Nephron progenitor cell (in vitro differentiated cells): ENCODE measurements at regions not wholly inside any gene's neighbourhood (a gene's known extent, or its start where the extent isn't known, plus 50 kb on each side); places are given as distances from the start of the nearest gene placed in this dataset.

Experiments
- DNase-seq: peaks from one replicate; pipeline ENCODE4 v3.0.0; 2021
- H3K27ac Mint-ChIP-seq: 2 replicates; pipeline ENCODE4 v1.8.0; 2021; ENCODE audit warnings: mild to moderate bottlenecking, moderate library complexity, mixed read lengths
- H3K27me3 Mint-ChIP-seq: 2 replicates; pipeline ENCODE4 v1.8.0; 2021; ENCODE audit warnings: mild to moderate bottlenecking, low read depth, mixed read lengths; ENCODE audit not compliant: poor library complexity
- H3K36me3 Mint-ChIP-seq: 2 replicates; pipeline ENCODE4 v1.8.0; 2021; ENCODE audit warnings: low read depth, mixed read lengths
- H3K4me1 Mint-ChIP-seq: 2 replicates; pipeline ENCODE4 v1.8.0; 2021; ENCODE audit warnings: mixed read lengths
- H3K4me3 Mint-ChIP-seq: 2 replicates; pipeline ENCODE4 v1.8.0; 2021; ENCODE audit warnings: mild to moderate bottlenecking, moderate library complexity, mixed read lengths
- H3K9me3 Mint-ChIP-seq: 2 replicates; pipeline ENCODE4 v1.8.0; 2021; ENCODE audit warnings: mild to moderate bottlenecking, moderate library complexity, mixed read lengths
- TF ChIP-seq, protein P1 (sequence below): fragments of 200-600 bp; sonication (generic); IDR thresholded peaks from 2 replicates; pipeline ENCODE4 v1.5.0; 2021; ENCODE audit warnings: antibody characterized with exemption

DNA sequence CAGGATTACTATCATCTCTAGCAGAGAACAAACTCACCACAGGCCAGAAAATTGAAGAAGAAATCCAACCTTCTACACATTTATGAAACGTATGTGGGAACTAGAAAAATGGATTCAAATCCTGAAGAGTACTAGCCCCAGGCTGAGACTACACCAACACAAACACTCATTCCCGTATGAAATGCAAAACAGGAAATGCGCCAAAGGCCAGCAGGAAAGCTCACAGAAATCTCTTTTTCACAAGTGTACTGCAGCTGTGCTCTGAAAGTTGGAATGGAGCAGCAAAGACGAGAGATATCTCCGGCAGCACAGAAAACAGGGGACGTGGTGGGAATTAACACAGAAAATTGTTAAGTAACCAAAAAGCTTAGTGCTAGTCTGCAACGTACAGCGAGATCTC lies 913.5 kb downstream of the TDRD15 start:
- H3K27ac Mint-ChIP-seq: no peak overlapping the region
- TF ChIP-seq, protein P1, sequence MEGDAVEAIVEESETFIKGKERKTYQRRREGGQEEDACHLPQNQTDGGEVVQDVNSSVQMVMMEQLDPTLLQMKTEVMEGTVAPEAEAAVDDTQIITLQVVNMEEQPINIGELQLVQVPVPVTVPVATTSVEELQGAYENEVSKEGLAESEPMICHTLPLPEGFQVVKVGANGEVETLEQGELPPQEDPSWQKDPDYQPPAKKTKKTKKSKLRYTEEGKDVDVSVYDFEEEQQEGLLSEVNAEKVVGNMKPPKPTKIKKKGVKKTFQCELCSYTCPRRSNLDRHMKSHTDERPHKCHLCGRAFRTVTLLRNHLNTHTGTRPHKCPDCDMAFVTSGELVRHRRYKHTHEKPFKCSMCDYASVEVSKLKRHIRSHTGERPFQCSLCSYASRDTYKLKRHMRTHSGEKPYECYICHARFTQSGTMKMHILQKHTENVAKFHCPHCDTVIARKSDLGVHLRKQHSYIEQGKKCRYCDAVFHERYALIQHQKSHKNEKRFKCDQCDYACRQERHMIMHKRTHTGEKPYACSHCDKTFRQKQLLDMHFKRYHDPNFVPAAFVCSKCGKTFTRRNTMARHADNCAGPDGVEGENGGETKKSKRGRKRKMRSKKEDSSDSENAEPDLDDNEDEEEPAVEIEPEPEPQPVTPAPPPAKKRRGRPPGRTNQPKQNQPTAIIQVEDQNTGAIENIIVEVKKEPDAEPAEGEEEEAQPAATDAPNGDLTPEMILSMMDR: no peak
- no peak for DNase-seq
- H3K4me3 Mint-ChIP-seq: no peak overlapping the region
- peaks cover 4% of the 10 kb centered on the region for H3K36me3 Mint-ChIP-seq
- H3K9me3 Mint-ChIP-seq: peaks cover 27% of the 10 kb centered on the region
- H3K27me3 Mint-ChIP-seq: no peaks in the 10 kb centered on the region
- no peaks in the 10 kb centered on the region for H3K4me1 Mint-ChIP-seq

DNA sequence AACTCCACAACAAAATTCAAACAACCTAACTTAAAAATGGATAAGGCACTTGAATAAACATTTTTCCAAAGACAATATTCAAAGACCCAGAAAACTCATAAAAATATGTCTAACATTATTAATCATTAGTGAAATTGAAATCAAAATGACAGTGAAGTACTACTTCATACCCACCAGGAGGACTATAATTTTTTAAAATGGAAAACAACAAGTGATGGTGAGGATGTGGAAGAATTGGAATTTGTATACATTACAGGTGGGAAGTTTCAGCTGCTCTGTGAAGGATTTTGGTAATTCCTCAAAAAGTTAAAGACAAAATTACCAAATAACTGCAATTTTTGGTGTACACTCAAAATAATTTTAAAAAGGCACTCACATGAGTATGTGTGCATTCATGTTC lies 920.0 kb downstream of the TDRD15 start:
- Mint-ChIP-seq H3K27ac (no peak overlapping the region), H3K4me1 (no peaks in the 10 kb centered on the region), H3K36me3 (no peaks in the 10 kb centered on the region), H3K4me3 (no peak overlapping the region), H3K27me3 (no peaks in the 10 kb centered on the region), H3K9me3 (peaks cover 14% of the 10 kb centered on the region)
- no peak for DNase-seq
- TF ChIP-seq, protein P1: no peak

DNA sequence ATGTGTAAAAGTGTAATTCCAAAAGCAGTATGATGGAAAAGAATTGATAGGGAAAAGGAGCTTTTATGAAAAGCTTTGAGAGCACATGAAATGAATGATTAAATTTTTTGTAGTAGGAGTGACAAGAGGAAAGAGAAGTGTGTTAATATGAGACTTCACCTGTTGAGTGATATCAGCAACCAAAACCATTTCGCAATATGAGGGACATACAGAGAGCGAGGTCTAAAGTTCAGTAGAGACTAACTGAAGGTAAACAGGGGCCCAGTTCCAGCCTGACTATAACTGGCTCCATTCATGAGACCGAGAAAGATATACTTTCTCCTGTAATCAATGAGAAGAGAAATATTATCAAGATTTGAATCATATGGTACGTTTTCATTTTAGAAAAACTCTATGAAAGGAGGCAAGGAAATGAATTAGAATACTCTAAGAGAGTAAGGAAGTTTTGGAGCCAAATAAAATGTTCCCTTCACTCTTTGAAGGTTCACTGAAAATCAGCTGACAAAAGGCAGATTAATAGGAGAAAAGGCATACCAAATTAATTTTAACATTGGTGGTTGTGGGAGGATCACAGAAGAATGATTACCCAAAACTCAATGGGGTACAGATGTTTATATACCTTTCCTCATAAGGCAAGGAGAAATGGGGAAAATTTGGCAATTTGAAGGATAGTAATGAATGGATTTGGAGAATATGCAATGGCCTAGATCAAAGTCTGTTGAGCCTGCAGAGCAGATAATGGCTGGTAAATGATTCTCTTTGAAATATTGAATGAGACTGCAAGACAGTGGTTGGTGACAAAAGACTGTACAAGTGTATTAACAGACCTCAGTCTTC lies 932.2 kb downstream of the TDRD15 start:
- TF ChIP-seq, protein P1: no peak
- no peak overlapping the region for H3K4me3 Mint-ChIP-seq

DNA sequence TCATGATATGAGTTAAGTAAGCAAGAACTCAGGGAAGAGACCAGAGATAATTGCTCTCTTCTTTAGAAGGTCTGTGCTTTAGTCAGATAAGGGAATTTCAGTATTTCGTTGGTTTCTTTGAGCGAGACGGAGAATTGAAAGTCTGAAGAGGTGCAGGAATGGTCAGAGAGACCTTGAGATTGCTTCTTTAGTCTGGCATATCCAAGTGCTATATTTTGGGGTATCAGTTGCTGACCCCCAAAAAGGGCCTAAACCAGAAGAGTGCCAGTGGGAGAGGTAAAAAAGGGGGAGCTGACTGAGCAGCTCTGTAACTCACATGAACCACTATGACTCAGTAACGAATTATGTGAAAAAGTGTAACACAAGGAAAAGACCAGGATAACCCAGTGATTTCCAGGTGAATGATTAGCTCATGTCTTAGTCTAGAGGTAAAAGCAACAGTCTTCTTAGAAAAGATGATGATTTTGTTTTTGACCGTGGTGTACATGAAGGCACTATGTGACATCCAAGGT lies 932.9 kb downstream of the TDRD15 start:
- Mint-ChIP-seq H3K4me3 (no peak overlapping the region), H3K27ac (no peak overlapping the region), H3K9me3 (no peaks in the 10 kb centered on the region), H3K27me3 (no peaks in the 10 kb centered on the region), H3K4me1 (no peaks in the 10 kb centered on the region), H3K36me3 (no peaks in the 10 kb centered on the region)
- DNase-seq: no peak
- TF ChIP-seq, protein P1: no peak

More for the DNA sequence above, 932.2 kb downstream of the TDRD15 start:
- Mint-ChIP-seq H3K27ac (no peak overlapping the region), H3K4me1 (no peaks in the 10 kb centered on the region), H3K27me3 (no peaks in the 10 kb centered on the region), H3K9me3 (no peaks in the 10 kb centered on the region), H3K36me3 (no peaks in the 10 kb centered on the region)
- DNase-seq: no peak

DNA sequence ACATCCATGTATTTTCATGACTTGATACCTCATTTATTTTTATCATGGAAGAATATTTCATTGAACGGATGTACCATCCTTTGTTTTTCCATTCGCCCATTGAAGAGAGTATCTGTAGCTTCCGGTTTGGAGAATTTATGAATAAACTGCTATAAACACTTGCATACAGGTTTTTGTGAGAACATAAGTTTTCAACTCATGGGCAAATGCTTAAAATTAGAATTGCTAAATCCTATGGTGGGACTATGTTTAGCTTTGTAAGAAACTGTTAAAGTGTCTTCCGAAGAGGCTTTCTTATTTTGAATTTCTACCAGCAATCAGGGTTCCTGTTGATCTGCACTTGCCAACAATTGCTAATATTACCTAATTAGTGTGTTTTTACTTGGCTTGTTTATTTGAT lies 938.9 kb downstream of the TDRD15 start:
- H3K4me3 Mint-ChIP-seq: no peak overlapping the region

More for the DNA sequence above, 938.9 kb downstream of the TDRD15 start:
- no peak overlapping the region for H3K27ac Mint-ChIP-seq
- TF ChIP-seq, protein P1: no peak
- DNase-seq: no peak
- H3K36me3 Mint-ChIP-seq: no peaks in the 10 kb centered on the region
- no peaks in the 10 kb centered on the region for H3K4me1 Mint-ChIP-seq
- H3K9me3 Mint-ChIP-seq: no peaks in the 10 kb centered on the region
- H3K27me3 Mint-ChIP-seq: no peaks in the 10 kb centered on the region
